Activated CD4-positive, alpha-beta T cell treated with anti-CD3 and anti-CD28 coated beads for 36 hours (primary cell): ENCODE measurements at regions not wholly inside any gene's neighbourhood (a gene's known extent, or its start where the extent isn't known, plus 50 kb on each side); places are given as distances from the start of the nearest gene placed in this dataset.

Source experiments
- ATAC-seq: fragments of 200-7000 bp; cut with Tn5 transposase; one replicate; pipeline ENCODE4 v1.10.0; 2021; ENCODE audit warnings: mild to moderate bottlenecking, moderate library complexity
- CTCF ChIA-PET: fragments of 350-600 bp; sonication (Branson Sonifier 250); formaldehyde crosslinking; loops from one replicate; lab custom pipeline; 2021; ENCODE audit warnings: antibody characterized with exemption; lab: Charles Lee
- POLR2A ChIA-PET: fragments of 350-600 bp; sonication (Branson Sonifier 250); formaldehyde crosslinking; loops from one replicate; lab custom pipeline; 2021; ENCODE audit warnings: antibody characterized with exemption, inconsistent platforms; lab: Charles Lee
- DNase-seq: peaks from one replicate; pipeline ENCODE4 v3.0.0-alpha.2; 2020
- H3K27ac Mint-ChIP-seq: one replicate; pipeline ENCODE4 v1.8.0; 2021; ENCODE audit warnings: mixed read lengths
- H3K27me3 Mint-ChIP-seq: one replicate; pipeline ENCODE4 v1.8.0; 2021; ENCODE audit warnings: mixed read lengths
- H3K36me3 Mint-ChIP-seq: one replicate; pipeline ENCODE4 v1.8.0; 2021; ENCODE audit warnings: low read depth, mixed read lengths
- H3K4me1 Mint-ChIP-seq: one replicate; pipeline ENCODE4 v1.8.0; 2021; ENCODE audit warnings: mixed read lengths
- H3K4me3 Mint-ChIP-seq: one replicate; pipeline ENCODE4 v1.8.0; 2021; ENCODE audit warnings: mild to moderate bottlenecking, moderate library complexity, mixed read lengths
- H3K9me3 Mint-ChIP-seq: one replicate; pipeline ENCODE4 v1.8.0; 2021; ENCODE audit warnings: low read depth, mixed read lengths
- intact Hi-C, 2 experiments: fragments of 100-400 bp; cut with DNase I in 1 of 2; cut with micrococcal nuclease in 1 of 2; formaldehyde crosslinking; loops; one replicate each; pipeline versions ENCODE4 v1.14.2 to v1.15.1; 2022 to 2024; cut with DNase I, micrococcal nuclease

- no peak for DNase-seq
- CTCF ChIA-PET = interaction anchor here (1.1 kb wide), 1 partner anchor 62 kb away, joined by 4 read pairs; no protein-coding TSS in a partner anchor
- POLR2A ChIA-PET = no interaction called here
- no peaks in the 10 kb centered on the region for H3K36me3 Mint-ChIP-seq
- intact Hi-C loops = no loop called here
- no peaks in the 10 kb centered on the region for H3K9me3 Mint-ChIP-seq
- peaks cover 5% of the 10 kb centered on the region for H3K4me1 Mint-ChIP-seq
- no peak overlapping the region for H3K27ac Mint-ChIP-seq
- H3K4me3 Mint-ChIP-seq = no peak overlapping the region
- no peaks in the 10 kb centered on the region for H3K27me3 Mint-ChIP-seq
- no peak for ATAC-seq
Measured at GRCh38 chr13:40017662-40018262, 362.3 kb downstream of the COG6 start.

GRCh38 chr13:40023595-40024203 lies 368.2 kb downstream of the COG6 start:
- peaks cover under 1% of the 10 kb centered on the region for H3K9me3 Mint-ChIP-seq
- no peaks in the 10 kb centered on the region for H3K27me3 Mint-ChIP-seq
- no peak overlapping the region for H3K27ac Mint-ChIP-seq
- ATAC-seq (no peak), DNase-seq (no peak)
- peaks cover 1% of the 10 kb centered on the region for H3K36me3 Mint-ChIP-seq
- H3K4me3 Mint-ChIP-seq = no peak overlapping the region
- intact Hi-C loops = loop anchor here (10.0 kb wide), 2 partner anchors 339 to 961 kb away; no protein-coding TSS in a partner anchor
- ChIA-PET CTCF (interaction anchor here (1.4 kb wide), 1 partner anchor 124 kb away, joined by 3 read pairs; no protein-coding TSS in a partner anchor), POLR2A (no interaction called here)
- peaks cover 43% of the 10 kb centered on the region for H3K4me1 Mint-ChIP-seq

DNA sequence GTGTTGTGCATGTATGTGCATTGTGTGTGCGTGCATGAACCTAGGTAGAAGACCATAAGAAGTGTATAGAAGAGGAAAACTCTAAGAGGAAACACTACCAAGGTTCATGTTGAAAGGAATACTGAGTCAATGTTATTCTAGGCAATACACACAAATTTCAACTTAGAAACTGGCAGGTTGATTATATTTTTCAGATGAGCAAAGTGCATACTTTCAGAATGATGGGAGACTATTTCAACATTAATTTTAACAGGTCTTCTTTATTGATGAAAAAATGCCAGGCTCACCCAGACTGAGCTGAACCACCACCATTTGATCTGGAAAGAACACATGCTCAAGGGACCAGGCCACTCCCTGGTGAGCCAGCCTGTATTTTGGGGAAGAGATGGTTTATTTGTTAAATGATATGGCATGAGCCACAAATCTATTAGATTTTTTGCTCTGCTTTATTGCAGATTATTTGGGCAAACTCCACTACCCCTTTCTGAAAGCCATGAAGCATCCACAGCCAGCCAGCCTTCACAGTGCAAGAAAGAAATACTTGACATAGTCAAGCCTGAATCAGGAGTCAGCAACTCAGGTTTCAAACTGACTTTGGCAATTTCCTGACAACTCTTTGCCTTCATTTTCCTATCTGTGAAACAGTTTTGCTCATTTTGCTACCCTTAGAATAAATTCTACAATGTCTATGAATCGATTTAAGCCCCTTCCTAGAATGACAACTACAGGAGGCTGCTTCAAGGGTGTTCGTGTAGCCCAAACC lies 368.9 kb downstream of the COG6 start:
- H3K27me3 Mint-ChIP-seq = no peaks in the 10 kb centered on the region
- peak overlapping the region; percentile 63 for H3K27ac Mint-ChIP-seq
- H3K9me3 Mint-ChIP-seq = peaks cover 2% of the 10 kb centered on the region
- peak; percentile 27 for ATAC-seq
- POLR2A ChIA-PET = no interaction called here
- CTCF ChIA-PET = interaction anchor here (0.6 to 3.1 kb wide), 2 partner anchors 82 to 753 kb away, joined by 3 to 15 read pairs; no protein-coding TSS in a partner anchor
- no peak overlapping the region for H3K4me3 Mint-ChIP-seq
- intact Hi-C loops = loop anchor here (10.0 kb wide), 2 partner anchors 340 to 960 kb away; no protein-coding TSS in a partner anchor
- DNase-seq = peak; percentile 38
- H3K36me3 Mint-ChIP-seq = peaks cover 3% of the 10 kb centered on the region
- peaks cover 45% of the 10 kb centered on the region for H3K4me1 Mint-ChIP-seq

DNA sequence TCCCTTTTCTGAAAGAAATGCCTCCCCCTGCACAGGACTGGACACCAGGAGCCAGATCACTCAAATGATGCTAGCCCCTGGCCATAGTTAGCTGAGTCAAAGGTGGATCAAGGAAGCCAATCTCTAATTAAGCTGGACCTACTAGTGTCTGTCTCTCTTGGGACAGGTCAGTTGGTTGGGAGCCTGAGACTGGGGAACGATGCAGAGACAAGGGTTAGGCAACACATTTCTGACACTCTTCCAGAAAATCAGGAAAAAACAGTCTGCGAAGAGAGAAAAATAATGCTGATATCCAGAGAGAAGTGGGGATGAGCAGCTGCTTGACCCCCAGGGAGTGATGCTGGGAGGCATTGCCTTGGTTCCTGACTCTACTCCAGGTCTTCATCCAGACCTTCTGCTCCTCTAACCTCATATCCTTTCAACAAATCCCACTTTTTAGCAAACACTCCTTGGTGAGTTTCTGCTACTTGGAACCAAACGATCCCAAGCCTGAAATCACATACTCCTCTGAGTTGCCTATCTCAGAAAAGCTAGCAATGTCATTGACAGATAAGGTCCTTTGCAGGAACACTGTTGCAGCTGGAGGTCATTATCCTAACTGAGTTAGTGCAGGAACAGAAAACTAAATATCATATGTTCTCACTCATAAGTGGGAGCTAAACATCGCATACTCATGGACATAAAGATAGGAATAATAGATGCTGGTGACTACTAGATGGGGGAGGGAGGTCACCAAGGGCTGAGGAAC lies 369.7 kb downstream of the COG6 start:
- Mint-ChIP-seq H3K4me3 (no peak overlapping the region), H3K9me3 (peaks cover 2% of the 10 kb centered on the region), H3K4me1 (peaks cover 45% of the 10 kb centered on the region), H3K27me3 (no peaks in the 10 kb centered on the region), H3K36me3 (peaks cover 3% of the 10 kb centered on the region), H3K27ac (peak overlapping the region; percentile 71)
- ATAC-seq = no peak
- POLR2A ChIA-PET = interaction anchor here (0.8 to 1.9 kb wide), 2 partner anchors 10 to 77 kb away, joined by 3 to 10 read pairs; no protein-coding TSS in a partner anchor
- CTCF ChIA-PET = interaction anchor here (0.6 to 3.1 kb wide), 5 partner anchors 11 to 752 kb away, joined by 3 to 15 read pairs (median 3); no protein-coding TSS in a partner anchor
- no peak for DNase-seq
- intact Hi-C loops = loop anchor here (5.0 to 10.0 kb wide), 6 partner anchors 68 to 960 kb away; no protein-coding TSS in a partner anchor

DNA sequence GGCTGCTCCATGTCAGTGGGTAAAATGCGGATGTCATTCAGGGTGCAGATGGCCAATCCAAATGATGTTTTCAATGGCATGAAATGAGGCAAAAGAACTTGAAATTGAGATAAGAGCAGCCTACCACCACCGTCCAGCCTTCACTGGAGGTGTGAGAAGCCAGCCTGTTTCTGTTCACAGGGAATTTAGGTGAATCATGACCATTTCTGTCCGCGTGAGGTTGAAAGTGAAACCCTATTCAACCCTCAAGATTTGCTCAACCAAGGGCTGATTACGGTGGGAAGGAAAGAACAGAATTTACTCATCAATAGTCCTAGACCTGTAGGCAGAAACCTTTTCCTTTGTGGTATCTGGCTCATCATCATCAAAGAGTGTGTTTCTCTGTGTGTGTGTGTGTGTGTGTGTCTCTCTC lies 370.7 kb downstream of the COG6 start:
- Mint-ChIP-seq H3K27ac (peak overlapping the region; percentile 28), H3K27me3 (no peaks in the 10 kb centered on the region), H3K4me1 (peaks cover 48% of the 10 kb centered on the region), H3K9me3 (peaks cover 2% of the 10 kb centered on the region), H3K4me3 (peak overlapping the region; percentile 25), H3K36me3 (peaks cover 3% of the 10 kb centered on the region)
- DNase-seq = peak; percentile 79
- POLR2A ChIA-PET = interaction anchor here (0.8 to 1.9 kb wide), 2 partner anchors 11 to 76 kb away, joined by 3 to 10 read pairs; no protein-coding TSS in a partner anchor
- peak; percentile 82 for ATAC-seq
- intact Hi-C loops = loop anchor here (1.0 to 10.0 kb wide), 21 partner anchors 28 to 959 kb away; no protein-coding TSS in a partner anchor
- CTCF ChIA-PET = interaction anchor here (0.9 to 3.1 kb wide), 4 partner anchors 12 to 99 kb away, joined by 3 to 15 read pairs (median 4); no protein-coding TSS in a partner anchor

GRCh38 chr13:40026741-40027140 lies 371.3 kb downstream of the COG6 start:
- ATAC-seq = peak; percentile 60
- H3K4me1 Mint-ChIP-seq = peaks cover 49% of the 10 kb centered on the region
- intact Hi-C loops = loop anchor here (1.0 to 10.0 kb wide), 21 partner anchors 28 to 958 kb away; no protein-coding TSS in a partner anchor
- DNase-seq = peak; percentile 69
- peaks cover 3% of the 10 kb centered on the region for H3K36me3 Mint-ChIP-seq
- CTCF ChIA-PET = interaction anchor here (0.8 to 3.1 kb wide), 7 partner anchors 38 to 587 kb away, joined by 3 to 15 read pairs (median 3); no protein-coding TSS in a partner anchor
- peak overlapping the region; percentile 39 for H3K4me3 Mint-ChIP-seq
- no peaks in the 10 kb centered on the region for H3K27me3 Mint-ChIP-seq
- peaks cover 2% of the 10 kb centered on the region for H3K9me3 Mint-ChIP-seq
- H3K27ac Mint-ChIP-seq = peak overlapping the region; percentile 96
- POLR2A ChIA-PET = interaction anchor here (0.6 to 1.9 kb wide), 3 partner anchors 12 to 179 kb away, joined by 3 to 10 read pairs (median 3); no protein-coding TSS in a partner anchor

DNA sequence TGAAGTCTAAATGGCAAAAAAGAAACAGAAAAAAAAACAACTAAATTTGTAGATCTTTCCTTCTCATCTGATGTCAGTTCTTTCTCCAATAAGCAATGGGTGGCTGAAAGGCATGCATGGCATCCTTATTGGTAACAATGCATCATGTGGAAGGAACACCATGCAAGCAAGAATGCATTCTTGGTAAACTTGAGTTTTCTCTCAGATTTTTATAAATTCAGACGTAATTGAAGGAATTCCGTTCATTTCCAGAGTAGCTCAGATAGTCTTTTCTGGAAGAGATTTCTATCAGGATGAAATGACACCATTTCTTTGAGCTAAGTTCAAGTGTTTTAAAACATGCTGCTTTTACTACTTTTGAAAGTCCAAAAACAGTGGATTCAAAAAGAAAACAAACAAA lies 373.0 kb downstream of the COG6 start:
- intact Hi-C loops = loop anchor here (5.0 to 10.0 kb wide), 6 partner anchors 71 to 956 kb away; no protein-coding TSS in a partner anchor
- Mint-ChIP-seq H3K4me3 (no peak overlapping the region), H3K27me3 (no peaks in the 10 kb centered on the region), H3K4me1 (peaks cover 49% of the 10 kb centered on the region), H3K36me3 (peaks cover 3% of the 10 kb centered on the region), H3K9me3 (peaks cover 2% of the 10 kb centered on the region), H3K27ac (no peak overlapping the region)
- no peak for ATAC-seq
- CTCF ChIA-PET = interaction anchor here (0.9 kb wide), 1 partner anchor 36 kb away, joined by 4 read pairs; no protein-coding TSS in a partner anchor
- no peak for DNase-seq
- POLR2A ChIA-PET = no interaction called here

DNA sequence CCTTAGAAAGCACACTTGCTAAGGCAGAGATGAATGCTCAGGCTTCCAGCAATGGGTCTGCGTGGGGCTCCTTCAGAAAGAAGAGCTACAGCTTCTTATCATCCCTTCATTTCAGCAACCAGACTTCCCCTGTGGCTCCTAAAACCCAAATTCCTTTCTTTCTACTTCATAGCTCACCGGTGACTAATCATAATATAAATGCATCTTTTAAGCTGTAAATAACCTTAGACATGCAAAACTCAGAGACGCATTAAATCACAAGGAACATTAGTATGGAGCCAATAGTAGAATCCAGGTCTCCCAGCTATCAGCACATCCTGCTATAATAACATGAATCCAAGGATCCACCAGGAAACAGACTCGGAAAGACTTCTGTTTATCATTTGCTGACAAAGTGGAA lies 375.6 kb downstream of the COG6 start:
- H3K36me3 Mint-ChIP-seq = peaks cover 3% of the 10 kb centered on the region
- H3K27ac Mint-ChIP-seq = no peak overlapping the region
- peaks cover 2% of the 10 kb centered on the region for H3K9me3 Mint-ChIP-seq
- H3K4me1 Mint-ChIP-seq = peaks cover 27% of the 10 kb centered on the region
- ChIA-PET POLR2A (no interaction called here), CTCF (no interaction called here)
- H3K4me3 Mint-ChIP-seq = no peak overlapping the region
- DNase-seq (no peak), ATAC-seq (no peak)
- H3K27me3 Mint-ChIP-seq = no peaks in the 10 kb centered on the region
- intact Hi-C loops = no loop called here

- Mint-ChIP-seq H3K4me1 (no peaks in the 10 kb centered on the region), H3K36me3 (no peaks in the 10 kb centered on the region), H3K27me3 (peaks cover under 1% of the 10 kb centered on the region), H3K9me3 (peaks cover 3% of the 10 kb centered on the region), H3K27ac (no peak overlapping the region), H3K4me3 (no peak overlapping the region)
- ChIA-PET POLR2A (no interaction called here), CTCF (interaction anchor here (0.6 to 0.9 kb wide), 2 partner anchors 29 to 77 kb away, joined by 3 to 4 read pairs; no protein-coding TSS in a partner anchor)
- intact Hi-C loops = no loop called here
- no peak for DNase-seq
- ATAC-seq = no peak
Measured at GRCh38 chr13:40039061-40039460, 383.6 kb downstream of the COG6 start.

DNA sequence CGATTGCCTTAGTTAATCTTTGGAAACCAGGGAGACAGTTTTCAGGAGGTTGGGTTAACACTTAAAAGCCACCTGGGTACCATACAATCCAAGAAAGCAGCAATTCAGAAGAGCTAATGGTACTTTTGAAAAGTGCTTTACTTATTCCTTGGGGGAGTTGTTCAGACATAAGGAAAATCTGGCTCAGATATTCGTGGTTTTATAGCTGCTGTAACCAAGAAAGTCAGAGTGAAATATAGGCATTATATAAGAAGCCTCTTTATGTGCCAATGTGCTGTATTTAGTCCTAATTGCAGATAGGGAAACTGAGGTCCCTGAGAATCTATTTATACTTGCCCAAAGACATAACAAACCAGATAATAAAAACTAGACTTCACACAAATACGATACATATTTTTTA lies 387.5 kb downstream of the COG6 start:
- ATAC-seq (no peak), DNase-seq (no peak)
- intact Hi-C loops = no loop called here
- no peaks in the 10 kb centered on the region for H3K36me3 Mint-ChIP-seq
- POLR2A ChIA-PET = no interaction called here
- H3K4me3 Mint-ChIP-seq = no peak overlapping the region
- H3K4me1 Mint-ChIP-seq = no peaks in the 10 kb centered on the region
- H3K9me3 Mint-ChIP-seq = peaks cover 3% of the 10 kb centered on the region
- H3K27me3 Mint-ChIP-seq = peaks cover 2% of the 10 kb centered on the region
- CTCF ChIA-PET = interaction anchor here (0.7 to 0.8 kb wide), 2 partner anchors 17 to 175 kb away, joined by 3 read pairs; no protein-coding TSS in a partner anchor
- H3K27ac Mint-ChIP-seq = no peak overlapping the region
